NCI-H1694 treated with DMSO at 0.1 percent for 48 hours (cell line): ENCODE measurements at regions not wholly inside any gene's neighbourhood (a gene's known extent, or its start where the extent isn't known, plus 50 kb on each side); places are given as distances from the start of the nearest gene placed in this dataset.

Experiments used
- DNase-seq: peaks from one replicate; lab custom pipeline; 2025; lab: John Stamatoyannopoulos, UW

DNA sequence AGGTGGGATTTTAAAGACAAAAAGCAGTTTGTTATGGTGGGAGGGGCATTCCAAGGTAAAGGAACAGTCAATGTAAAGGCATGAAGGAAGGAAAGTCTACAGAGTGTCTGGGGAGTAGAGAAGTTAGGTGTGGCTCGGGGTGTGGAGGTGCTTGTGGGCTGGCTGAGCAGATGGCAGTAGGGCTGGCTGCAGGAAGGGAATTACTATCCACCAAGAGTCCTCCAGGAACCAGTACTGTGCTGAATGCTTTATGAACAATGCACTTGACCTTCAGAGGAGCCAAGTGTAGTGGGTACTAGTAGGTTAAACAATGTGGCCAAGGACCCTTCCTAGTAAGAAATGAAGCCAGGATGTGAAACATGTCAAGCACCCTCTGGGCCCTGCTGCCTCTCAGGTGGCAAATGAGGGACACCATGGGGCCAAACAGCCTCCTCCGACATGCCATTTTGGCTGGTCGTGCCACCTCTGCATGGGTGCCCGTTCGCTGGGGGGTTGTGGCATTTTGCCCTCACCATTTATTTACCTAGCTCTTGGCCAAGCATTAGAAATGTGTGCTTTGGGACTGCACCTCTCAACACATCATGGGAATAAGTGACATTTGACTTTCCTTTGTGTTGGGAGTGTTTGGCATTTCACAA is 123.6 kb upstream of the TENM4 start:
- no peak for DNase-seq

DNA sequence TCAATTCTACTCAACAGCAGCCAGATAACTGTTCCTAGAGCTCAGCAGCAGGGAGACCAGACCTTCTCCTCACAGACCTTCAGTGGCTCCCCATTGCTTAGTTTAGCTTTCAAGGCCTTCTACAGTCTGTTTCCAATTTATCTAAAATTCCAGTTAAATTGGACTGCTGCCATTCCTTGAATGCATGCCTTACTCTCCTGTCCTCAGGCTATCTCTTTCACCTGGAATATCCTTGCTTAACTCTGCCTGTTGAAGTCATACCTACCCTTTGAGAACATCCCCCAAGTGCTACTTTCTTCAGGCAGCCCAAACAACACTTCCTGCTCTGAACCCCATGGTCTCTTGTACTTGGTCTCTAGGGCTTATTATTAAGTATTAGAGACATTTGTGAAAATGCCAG is 120.7 kb upstream of the TENM4 start:
- no peak for DNase-seq

DNA sequence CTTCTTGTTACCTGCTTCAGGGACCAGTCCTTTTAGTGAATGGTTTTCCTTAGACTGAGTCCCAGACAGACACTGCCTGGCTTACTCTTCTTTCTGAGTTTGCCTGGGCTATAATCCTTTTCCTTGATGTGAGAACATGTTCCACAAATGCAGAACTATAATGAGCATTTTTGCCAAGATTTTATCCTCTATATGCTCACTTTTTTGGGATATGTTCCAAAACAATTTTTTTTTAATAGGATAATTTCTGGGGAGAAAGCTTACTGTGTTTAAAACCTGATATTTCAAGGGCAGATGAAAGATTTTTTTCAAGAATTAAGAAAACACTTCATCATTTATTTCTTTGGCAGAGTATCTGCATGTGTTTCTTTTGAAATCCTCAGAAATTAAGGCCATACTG is 110.0 kb upstream of the TENM4 start:
- DNase-seq: no peak

DNA sequence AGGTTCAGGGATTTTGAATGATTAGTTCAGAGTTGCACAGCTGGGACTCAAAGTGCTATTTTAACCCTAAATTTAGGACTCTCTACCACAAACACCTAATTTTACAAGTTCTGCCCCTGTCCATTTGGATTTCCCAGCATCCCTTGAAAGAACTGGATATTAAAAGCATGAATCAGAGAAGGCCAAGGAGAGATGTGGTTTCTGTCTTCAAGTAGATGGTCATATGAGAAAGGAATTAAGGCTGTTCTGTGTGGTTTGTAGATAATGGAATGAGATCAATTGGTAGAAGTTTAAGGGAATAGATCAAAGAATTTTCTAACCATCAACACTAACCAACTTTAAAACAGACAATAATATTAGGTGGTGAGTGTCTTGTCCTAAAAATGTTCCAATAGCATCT is 106.4 kb upstream of the TENM4 start:
- no peak for DNase-seq

DNA sequence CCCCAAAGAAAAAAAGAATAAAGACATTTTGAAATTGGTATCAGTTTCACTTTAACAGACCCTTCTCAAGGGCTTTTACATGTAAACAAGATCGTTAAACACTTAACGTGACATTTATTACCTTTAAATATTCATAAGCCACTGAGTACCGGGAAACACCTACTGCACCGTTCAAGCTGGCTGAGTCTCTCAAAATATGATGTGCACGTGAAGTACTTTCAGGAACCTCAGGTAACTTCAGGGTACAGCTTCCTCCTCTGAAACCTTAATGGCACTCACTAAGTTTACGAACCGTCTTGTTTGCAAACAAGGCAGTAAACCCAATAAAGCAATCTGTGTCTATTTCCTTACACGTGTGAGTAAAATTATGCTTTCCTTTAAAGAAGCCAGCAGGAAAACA is 105.5 kb upstream of the TENM4 start:
- no peak for DNase-seq

DNA sequence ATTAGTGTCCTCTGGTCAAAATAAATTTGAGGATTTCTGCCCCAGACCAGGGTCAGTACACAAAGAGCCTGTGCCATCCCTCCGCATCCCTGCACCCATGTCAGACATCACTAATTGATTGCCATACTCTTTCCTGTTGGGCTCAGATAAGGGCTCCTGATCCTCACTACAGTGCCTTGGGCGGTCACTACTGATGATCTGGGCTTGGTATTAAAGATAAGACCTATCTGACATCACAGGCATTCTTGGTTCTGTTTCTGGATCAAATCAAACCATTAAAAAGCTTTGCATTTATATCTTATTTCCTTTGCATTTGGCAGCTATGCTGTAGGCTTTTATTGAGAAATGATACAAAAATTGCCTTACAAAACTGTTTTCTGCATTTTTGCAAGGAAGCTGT is 103.5 kb upstream of the TENM4 start:
- DNase-seq: no peak

DNA sequence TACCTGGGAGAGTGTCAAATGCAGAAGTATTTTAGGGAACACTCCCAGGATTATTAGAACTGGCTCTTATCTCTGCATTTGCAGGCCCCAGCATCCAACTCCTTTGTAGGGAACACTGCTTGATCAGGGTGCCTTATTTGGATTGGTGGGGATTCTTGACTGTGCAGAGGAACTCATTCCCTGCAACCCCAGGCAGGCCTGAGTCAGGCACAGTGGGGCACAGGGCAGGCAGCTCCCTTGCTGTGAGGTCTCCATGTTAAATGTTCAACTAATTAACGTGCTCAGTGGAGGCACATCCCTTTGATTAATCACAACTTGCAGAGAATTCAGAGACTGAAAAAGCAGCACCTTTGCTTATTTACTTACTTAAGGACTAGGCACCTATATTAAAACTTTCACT is 102.3 kb upstream of the TENM4 start:
- DNase-seq: no peak

DNA sequence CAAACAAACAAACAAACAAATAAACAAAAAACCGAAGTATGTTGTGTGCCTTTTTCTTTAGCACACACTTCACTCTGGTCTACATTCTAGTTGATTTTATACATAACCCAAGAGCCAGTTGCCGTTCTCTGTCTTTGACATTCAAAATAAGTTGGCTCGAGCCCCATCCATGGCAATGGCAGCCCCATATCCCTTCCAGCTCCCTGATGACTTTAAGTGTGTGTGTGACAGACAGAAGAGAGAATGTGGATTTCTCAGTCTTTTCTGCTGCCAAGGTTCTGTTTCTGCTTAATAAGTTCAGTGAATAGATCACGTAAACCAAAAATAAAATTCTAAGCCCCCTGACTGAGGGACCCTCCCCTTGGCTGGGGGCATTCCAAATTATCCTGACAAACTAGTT is 100.6 kb upstream of the TENM4 start:
- DNase-seq: no peak

DNA sequence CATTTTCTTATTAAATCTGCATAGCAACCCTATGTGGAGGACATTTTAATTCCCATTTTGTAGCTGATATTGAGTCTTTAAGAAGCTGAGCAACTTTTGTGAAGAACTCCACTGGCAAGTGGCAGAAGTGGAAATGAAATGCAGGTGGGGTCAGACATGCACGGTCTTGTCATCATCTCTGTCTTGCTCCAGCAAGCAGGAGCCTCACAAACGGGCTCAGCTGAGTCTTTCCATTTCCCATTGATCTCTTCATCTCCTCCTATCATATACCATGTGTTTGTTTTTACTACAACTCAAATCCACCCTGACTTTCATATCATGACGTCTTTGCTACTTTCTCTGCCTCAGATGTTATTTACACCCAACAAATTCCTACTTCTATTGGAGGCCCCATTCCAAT is 97.9 kb upstream of the TENM4 start:
- DNase-seq: no peak

DNA sequence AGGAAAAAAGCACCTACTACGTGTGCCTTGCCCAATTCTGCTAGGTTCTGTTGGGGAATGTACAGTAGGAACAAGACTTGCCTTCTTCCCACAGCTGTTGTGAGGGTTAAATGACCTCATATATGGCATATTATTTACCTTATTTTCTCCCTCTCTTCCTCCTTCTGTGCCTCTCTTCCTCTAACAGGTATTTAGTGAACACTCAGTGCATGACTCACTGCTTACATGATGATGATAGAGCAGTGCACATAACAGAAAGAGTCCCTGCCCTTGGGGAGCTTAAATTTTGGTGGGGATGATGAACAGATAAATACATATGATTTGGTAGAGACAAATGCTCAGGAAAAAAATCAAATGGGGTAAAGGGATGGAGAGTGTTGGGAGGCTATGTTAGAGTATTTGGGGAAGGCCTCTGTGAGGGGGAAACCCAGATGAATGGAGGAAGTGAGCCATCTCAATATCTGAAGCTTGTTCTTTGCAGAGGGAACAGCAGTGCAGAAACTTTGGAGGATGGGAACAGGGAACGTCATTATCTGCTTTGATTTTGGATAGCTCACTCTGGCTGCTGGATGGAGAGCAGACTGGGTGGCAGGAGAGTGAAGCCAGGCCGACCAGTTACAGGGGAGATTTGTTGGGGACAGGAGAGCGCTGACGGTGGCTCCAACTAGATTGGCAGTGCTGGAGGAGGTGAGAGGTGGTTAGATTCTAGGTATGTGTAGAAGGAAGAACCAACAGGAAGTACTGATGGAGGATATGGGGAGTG is 95.5 kb upstream of the TENM4 start:
- no peak for DNase-seq

DNA sequence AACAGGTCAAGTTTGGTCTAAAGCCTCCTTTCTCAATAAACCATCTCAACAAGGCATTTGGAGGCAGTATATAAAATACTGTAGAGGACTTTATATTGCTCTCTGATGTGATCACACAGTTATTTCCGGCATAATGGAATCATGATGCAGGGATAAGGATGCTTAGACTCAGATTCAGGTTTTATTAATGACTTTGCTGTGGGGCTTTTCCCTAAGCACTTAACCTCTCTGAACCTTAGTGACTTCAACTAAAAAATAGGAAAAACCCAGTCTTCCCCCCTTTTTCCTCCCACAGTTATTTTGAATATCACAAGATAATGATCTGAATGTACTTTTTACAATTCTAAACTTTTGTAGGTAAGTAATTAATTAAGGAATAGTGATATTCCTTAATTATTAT is 94.8 kb upstream of the TENM4 start:
- no peak for DNase-seq

DNA sequence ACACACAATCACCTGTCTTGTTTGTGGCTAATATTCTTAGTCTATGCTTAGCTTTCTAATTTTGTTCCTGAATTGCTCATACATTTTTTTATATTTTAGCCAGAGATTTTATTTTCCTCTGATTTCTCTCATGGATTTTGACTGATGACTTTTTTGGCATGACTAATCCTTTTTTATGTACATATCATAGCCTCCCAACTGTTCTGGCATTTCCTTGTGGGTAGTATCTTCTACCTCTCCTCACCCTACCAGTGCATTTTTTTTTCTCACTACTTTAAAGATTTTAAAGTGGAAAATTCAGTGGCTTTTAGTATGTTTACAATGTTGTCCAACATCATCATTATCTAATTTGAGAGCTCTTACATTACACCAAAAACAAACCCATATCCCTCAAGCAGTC is 84.4 kb upstream of the TENM4 start:
- DNase-seq: no peak

DNA sequence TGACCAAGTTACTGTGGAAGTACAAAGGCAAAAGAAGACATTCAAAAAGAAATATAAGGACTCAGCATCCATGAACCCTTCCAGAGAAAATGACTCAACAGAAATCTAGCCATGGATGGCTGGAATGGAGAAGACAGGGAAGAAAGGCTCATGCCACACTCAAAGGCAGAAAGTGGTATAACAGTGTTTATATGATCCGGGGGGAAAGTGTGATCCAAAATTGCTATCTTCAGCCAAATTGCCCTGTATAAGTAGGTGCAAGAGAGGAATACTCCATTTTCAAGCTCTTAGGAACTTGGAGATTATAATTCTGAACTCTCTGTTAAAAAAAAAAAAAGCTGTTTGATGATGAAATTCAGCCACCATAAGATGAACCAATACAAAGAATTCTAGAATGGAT is 81.8 kb upstream of the TENM4 start:
- no peak for DNase-seq

DNA sequence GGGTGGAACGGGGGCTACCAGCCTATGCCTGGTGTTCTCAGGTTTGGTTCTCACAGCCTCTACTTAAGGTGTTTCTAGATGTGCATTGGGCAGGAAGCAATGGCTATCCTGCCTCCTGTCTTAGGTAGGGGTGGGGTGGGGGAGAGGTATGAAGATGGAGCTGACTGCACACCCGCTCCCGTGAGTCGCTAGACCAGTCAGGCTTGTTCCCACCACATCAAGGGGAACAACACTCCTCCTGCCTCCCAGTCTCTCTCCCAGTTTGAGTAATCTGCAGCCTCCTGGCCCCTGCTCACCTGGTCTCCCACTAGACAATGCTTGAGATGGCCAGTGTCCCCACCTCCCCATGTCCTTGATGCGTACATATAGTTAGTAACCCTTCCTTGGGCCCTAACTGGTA is 79.3 kb upstream of the TENM4 start:
- no peak for DNase-seq

DNA sequence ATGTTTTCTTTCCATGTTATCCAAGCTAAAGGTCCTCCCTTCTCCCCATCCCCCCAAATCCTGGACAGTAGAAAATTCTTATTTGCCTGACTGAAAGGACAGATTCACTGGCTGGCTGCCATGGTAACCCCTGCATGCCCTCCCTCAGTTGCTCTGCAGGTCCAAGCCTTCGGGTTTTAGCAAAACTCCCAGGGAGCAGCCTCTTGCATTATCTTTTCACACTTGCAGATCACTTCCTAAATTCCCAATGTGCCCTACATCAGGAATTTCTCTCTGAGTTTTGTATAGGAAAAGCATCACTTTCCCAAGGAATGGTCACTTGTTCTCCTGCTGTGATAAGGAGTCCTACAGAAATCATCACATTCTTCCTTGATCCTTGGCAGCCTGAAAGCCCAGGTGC is 75.0 kb upstream of the TENM4 start:
- DNase-seq: no peak

DNA sequence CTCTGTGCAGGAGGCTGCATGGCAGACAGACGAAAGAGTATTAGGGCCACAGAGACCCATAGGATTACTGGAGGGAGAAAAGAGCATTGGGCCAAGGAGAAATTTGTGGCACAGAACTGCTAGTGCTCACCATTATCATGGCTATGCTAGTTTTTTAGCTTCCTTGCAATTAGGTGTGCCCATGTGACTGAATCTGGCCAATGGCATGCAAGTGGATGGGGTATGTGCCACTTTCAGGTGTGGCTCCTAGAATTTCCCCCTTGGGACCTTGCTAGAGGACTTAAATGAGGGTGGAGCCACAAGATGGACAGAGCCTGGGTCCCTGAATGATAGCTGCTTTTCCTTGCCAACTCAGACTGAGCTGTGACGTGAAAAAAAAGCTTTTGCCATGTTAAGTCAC is 73.9 kb upstream of the TENM4 start:
- DNase-seq: no peak

DNA sequence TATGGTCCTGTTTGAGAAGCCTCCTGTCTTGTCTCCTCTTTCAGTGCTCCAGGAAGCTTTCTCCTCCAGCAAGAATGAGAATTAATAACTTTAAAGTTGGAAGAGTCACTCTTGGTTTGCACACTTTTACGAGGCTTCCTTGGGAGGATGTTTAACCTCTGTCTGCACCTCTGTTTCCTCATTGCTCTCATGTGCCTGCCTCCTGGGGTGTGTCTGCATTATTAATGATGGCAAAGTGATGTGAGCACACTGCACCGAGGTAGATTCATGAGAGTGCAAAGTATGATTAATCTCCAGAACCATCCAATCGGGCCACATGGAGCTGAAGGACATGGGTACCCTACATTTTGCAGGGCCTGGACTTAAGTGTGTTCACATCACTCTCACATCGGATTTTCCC is 73.5 kb upstream of the TENM4 start:
- DNase-seq: no peak

DNA sequence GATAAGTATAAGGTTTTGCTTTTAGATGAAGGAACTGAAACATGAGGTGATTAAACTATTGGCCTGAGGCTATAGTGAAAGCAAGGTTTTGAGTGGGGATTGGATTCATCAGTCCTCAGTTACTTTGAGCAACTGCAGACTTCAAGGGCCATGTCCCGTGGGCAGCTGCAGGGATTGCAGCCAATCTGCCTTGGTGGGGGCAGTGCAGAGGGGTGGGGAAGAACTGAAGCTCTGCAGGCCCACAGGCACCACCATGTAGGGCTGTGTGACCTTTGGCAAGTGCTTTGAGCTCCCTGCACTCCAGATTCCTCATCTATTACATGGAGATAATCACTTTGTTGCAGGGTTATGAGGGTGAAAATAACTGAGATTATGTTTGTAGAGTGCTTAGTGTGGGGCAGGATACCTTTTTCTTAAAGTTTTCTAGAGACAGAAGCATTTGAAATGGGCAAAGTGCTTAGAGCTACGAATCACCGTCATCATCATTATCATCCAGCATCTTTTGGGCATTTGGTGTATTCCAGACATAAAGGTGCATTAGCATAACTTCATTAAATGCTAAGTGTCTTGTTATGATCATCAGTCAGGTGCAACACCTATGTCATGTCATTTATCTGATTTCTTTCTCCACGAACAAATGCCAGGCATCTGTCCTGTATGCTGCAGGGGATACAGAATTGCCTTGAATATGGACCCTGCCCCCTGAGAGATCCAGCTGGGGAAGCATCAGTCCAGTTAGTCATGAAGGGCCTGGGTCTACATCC is 72.1 kb upstream of the TENM4 start:
- no peak for DNase-seq

DNA sequence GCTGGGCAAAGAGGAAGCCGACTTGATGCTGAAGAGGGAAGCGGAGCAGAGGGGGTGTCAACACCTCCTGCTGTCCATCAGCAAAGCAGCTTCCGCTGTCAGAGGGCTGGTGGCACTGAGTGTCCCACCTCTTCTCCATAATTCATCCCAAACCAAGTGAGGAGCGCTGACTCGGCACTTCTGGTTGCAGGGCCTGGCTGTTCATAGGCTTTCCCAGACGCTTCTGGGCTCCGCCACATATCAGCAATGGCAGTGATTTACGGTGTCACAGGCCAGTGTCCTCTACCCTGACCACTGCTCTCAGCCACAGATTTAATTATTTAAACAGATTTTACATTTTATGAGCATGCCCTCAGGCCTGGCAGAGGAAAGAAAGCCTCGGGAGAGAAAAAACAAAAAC is 70.1 kb upstream of the TENM4 start:
- DNase-seq: no peak

DNA sequence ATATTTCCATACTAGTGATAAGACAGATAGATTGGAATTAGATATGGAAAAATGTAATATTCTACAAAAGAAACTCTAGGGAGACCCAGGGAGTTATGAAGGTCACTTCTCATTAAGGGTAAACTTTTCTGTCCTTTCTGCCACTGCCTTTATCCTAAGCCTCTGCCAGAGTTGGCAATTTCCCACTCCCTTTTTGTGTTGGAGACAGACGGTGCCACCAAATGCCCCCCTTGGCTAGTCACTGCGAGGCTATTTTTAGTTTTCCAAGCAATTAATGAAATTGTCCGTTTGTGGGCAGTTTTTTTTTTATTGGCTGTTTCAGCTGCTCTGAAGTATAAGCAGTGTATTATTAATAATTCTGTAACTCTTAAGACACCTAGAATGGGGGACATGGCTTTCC is 67.6 kb upstream of the TENM4 start:
- DNase-seq: no peak

DNA sequence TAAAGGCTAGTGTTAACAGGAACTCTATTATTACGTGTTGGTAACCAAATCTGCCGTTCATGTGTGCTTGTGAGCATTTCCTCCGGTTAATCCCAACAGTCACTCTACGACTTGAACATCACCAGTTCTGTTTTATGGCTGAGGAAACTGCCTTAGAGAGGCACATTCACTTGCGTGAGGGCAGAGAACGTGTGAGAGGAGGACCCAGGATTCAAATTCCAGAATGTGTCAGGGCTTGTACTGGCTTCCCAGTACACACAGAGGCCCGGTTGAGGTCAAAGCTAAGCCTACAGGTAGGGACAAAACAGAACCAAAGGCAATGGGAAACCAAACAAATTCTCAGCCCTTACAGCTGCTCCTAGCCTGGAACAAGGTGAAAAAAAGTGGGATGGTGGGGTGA is 66.9 kb upstream of the TENM4 start:
- DNase-seq: no peak

DNA sequence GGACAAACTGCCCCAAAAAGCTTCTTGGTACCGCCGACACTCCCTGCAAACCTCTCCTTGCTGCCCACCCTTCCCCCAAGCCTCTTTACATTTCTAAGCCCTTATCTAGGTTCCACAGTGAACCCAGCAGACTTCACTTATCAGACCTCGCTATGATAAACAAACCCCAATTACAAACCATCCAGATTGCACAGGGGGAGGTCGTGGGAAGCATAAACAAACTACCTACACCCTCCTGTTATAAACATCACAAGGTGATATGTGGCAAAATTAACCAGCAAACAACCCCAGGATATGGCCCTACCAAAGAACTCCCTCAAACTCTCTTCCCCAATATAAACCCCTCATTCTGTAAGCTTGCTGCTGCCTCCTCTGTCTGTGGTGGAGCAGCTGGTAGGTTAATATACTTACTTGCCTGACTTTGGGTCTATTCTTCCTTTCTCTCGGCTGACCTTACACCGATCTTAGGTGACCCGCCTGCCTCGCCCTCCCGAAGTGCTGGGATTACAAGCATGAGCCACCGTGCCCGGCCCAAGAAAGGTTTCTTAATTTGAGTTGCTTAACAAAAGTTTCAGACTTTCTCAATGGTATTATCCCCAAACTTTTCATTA is 66.0 kb upstream of the TENM4 start:
- no peak for DNase-seq

DNA sequence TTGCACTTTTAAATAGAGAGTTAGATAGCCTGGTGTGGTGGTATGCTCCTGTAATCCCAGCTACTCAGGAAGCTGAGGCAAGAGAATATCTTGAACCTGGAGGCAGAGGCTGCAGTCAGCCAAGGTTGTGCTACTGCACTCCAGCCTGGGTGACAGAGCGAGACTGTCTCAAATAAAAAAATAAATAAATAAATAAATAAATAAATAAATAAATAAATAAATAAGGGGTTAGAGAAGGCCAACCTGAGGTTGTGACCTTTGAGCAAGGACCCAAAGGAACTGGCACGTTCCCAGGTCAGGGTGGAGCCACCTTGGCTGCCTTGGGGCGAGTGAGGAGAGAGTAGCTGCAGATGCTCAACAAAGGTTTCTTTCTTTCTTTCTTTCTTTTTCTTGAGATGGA is 65.3 kb upstream of the TENM4 start:
- no peak for DNase-seq
